H1 (cell line): ENCODE measurements at regions not wholly inside any gene's neighbourhood (a gene's known extent, or its start where the extent isn't known, plus 50 kb on each side); places are given as distances from the start of the nearest gene placed in this dataset.

Experiments used
- CTCF ChIA-PET: fragments of 300-600 bp; sonication (Branson Sonifier 250); formaldehyde crosslinking; loops from one replicate; lab custom pipeline; 2021; ENCODE audit not compliant: partially characterized antibody; lab: Charles Lee
- POLR2A ChIA-PET: fragments of 300-600 bp; sonication (Branson Sonifier 250); formaldehyde crosslinking; loops from one replicate; lab custom pipeline; 2021; ENCODE audit warnings: inconsistent platforms; ENCODE audit not compliant: partially characterized antibody; lab: Charles Lee
- DNase-seq, 2 experiments: peaks; one replicate each; pipeline versions ENCODE4 v3.0.0 to v3.0.0-alpha.2; 2010 to 2022; ENCODE audit warnings: low spot score in 2 of 2, low read depth in 1 of 2, mixed read lengths in 1 of 2
- FAIRE-seq: peaks from 2 replicates; lab custom pipeline; 2011; peaks lifted over from hg19 to GRCh38; lab: Jason Lieb, UNC
- H2AFZ ChIP-seq: 2 replicates; pipeline ENCODE4 v1.8.1; 2012; ENCODE audit warnings: low read length, inconsistent platforms
- H2AK5ac ChIP-seq: 2 replicates; pipeline ENCODE4 v1.6.1; 2013; ENCODE audit warnings: low read depth, low read length
- H2BK120ac ChIP-seq: replicated peaks from 2 replicates; pipeline ENCODE3; 2013; ENCODE audit warnings: low read depth, low read length, inconsistent platforms
- H2BK12ac ChIP-seq: 2 replicates; pipeline ENCODE4 v1.6.1; 2013; ENCODE audit warnings: low read depth, low read length
- H2BK15ac ChIP-seq: 2 replicates; pipeline ENCODE4 v1.6.1; 2013; ENCODE audit warnings: low read length
- H2BK20ac ChIP-seq: 2 replicates; pipeline ENCODE4 v1.6.1; 2013; ENCODE audit warnings: low read length
- H2BK5ac ChIP-seq: 2 replicates; pipeline ENCODE4 v1.6.1; 2013; ENCODE audit warnings: low read depth, low read length
- H3K14ac ChIP-seq: 2 replicates; pipeline ENCODE4 v1.6.1; 2013; ENCODE audit warnings: inconsistent platforms; ENCODE audit not compliant: insufficient read length
- H3K18ac ChIP-seq: 2 replicates; pipeline ENCODE4 v1.6.1; 2013; ENCODE audit warnings: low read length; ENCODE audit errors: extremely low read depth
- H3K23ac ChIP-seq: 2 replicates; pipeline ENCODE4 v1.6.1; 2013; ENCODE audit warnings: inconsistent platforms; ENCODE audit not compliant: insufficient read length
- H3K23me2 ChIP-seq: 2 replicates; pipeline ENCODE4 v1.6.1; 2013; ENCODE audit warnings: low read depth, low read length
- H3K27ac ChIP-seq: 2 replicates; pipeline ENCODE4 v1.6.1; 2011; ENCODE audit warnings: low read depth, low read length, inconsistent platforms
- H3K27me3 ChIP-seq, 4 experiments: replicated peaks in 1 of 4; 1 replicate in 1 of 4; 2 replicates in 3 of 4; pipeline versions ENCODE4 v1.6.1 to v1.8.1; 2011 to 2013; ENCODE audit warnings: low read length in 3 of 4, mild to moderate bottlenecking in 3 of 4, inconsistent platforms in 2 of 4, mixed read lengths in 2 of 4, moderate library complexity in 1 of 4; ENCODE audit not compliant: control insufficient read depth in 3 of 4, insufficient read depth in 3 of 4; ENCODE audit errors: extremely low read depth in 1 of 4
- H3K36me3 ChIP-seq, 4 experiments: 2 replicates each; pipeline versions ENCODE4 v1.6.1 to v1.8.1; 2011 to 2013; ENCODE audit warnings: mild to moderate bottlenecking in 4 of 4, low read length in 3 of 4, moderate library complexity in 2 of 4, control low read depth in 1 of 4, inconsistent platforms in 1 of 4; ENCODE audit not compliant: insufficient read depth in 4 of 4, control insufficient read depth in 2 of 4
- H3K4ac ChIP-seq: replicated peaks from 2 replicates; pipeline ENCODE3; 2013; ENCODE audit warnings: low read length, low read depth, mixed read lengths, inconsistent platforms; ENCODE audit not compliant: insufficient read length
- H3K4me1 ChIP-seq, 4 experiments: replicated peaks in 1 of 4; 1 replicate in 1 of 4; 2 replicates in 3 of 4; pipeline versions ENCODE4 v1.6.1 to v1.8.1; 2011 to 2013; ENCODE audit warnings: low read length in 3 of 4, inconsistent platforms in 2 of 4, mixed read lengths in 1 of 4; ENCODE audit not compliant: insufficient read depth in 4 of 4, control insufficient read depth in 3 of 4
- H3K4me2 ChIP-seq, 2 experiments: 2 replicates each; pipeline versions ENCODE4 v1.6.1 to v1.8.1; 2011 to 2013; ENCODE audit warnings: low read depth in 2 of 2, low read length in 2 of 2, control low read depth in 1 of 2, inconsistent platforms in 1 of 2, mild to moderate bottlenecking in 1 of 2; ENCODE audit not compliant: insufficient read depth in 1 of 2
- H3K4me3 ChIP-seq, 4 experiments: fragments of 200-600, 300-600 bp in 1 of 4; sonication (generic), shearing (Covaris generic), sonication (Bioruptor Twin) in 1 of 4; 2 replicates each; pipeline versions ENCODE4 v1.5.1 to v1.8.1; 2011 to 2016; ENCODE audit warnings: low read length in 4 of 4, low read depth in 3 of 4, control low read depth in 2 of 4, inconsistent platforms in 2 of 4, mild to moderate bottlenecking in 2 of 4, mixed read lengths in 1 of 4, moderate library complexity in 1 of 4; ENCODE audit not compliant: insufficient read depth in 2 of 4; ENCODE audit errors: extremely low read depth in 1 of 4
- H3K56ac ChIP-seq: replicated peaks from 2 replicates; pipeline ENCODE3; 2013; ENCODE audit warnings: low read depth, mild to moderate bottlenecking, mixed read lengths, low read length, inconsistent platforms; ENCODE audit not compliant: insufficient read length
- H3K79me1 ChIP-seq: 2 replicates; pipeline ENCODE4 v1.6.1; 2013; ENCODE audit warnings: low read depth, low read length, control low read depth
- H3K79me2 ChIP-seq, 2 experiments: 2 replicates each; pipeline versions ENCODE4 v1.6.1 to v1.8.1; 2012 to 2013; ENCODE audit warnings: low read length in 2 of 2, mild to moderate bottlenecking in 2 of 2, inconsistent platforms in 1 of 2; ENCODE audit not compliant: insufficient read depth in 2 of 2, control insufficient read depth in 1 of 2
- H3K9ac ChIP-seq, 4 experiments: replicated peaks in 1 of 4; 1 replicate in 1 of 4; 2 replicates in 3 of 4; pipeline versions ENCODE4 v1.6.1 to v1.8.1; 2011 to 2013; ENCODE audit warnings: low read depth in 3 of 4, low read length in 3 of 4, control low read depth in 2 of 4, mild to moderate bottlenecking in 2 of 4, moderate library complexity in 2 of 4, inconsistent platforms in 1 of 4; ENCODE audit errors: extremely low read depth in 1 of 4
- H3K9me3 ChIP-seq, 2 experiments: 2 replicates each; pipeline versions ENCODE4 v1.6.1 to v1.8.1; 2012 to 2013; ENCODE audit warnings: mild to moderate bottlenecking in 2 of 2, moderate library complexity in 2 of 2, control low read depth in 1 of 2, inconsistent platforms in 1 of 2, low read depth in 1 of 2, low read length in 1 of 2, mixed read lengths in 1 of 2; ENCODE audit not compliant: insufficient read depth in 2 of 2
- H4K20me1 ChIP-seq, 2 experiments: replicated peaks in 1 of 2; 2 replicates each; pipeline versions ENCODE3 to v1.8.1; 2011 to 2013; ENCODE audit warnings: inconsistent platforms in 2 of 2, low read length in 2 of 2, mild to moderate bottlenecking in 1 of 2; ENCODE audit not compliant: insufficient read depth in 2 of 2, control insufficient read depth in 1 of 2
- H4K5ac ChIP-seq: 2 replicates; pipeline ENCODE4 v1.6.1; 2013; ENCODE audit warnings: low read length, low read depth, mixed read lengths, inconsistent platforms; ENCODE audit not compliant: insufficient read length
- H4K8ac ChIP-seq: 2 replicates; pipeline ENCODE4 v1.8.0; 2013; ENCODE audit warnings: mild to moderate bottlenecking, moderate library complexity, low read length, inconsistent platforms; ENCODE audit not compliant: insufficient read depth; ENCODE audit errors: extremely low read depth
- H4K91ac ChIP-seq: replicated peaks from 2 replicates; pipeline ENCODE3; 2013; ENCODE audit warnings: low read length, mixed read lengths, inconsistent platforms; ENCODE audit not compliant: insufficient read length
- WGBS, 2 experiments: shearing (Covaris generic) in 1 of 2; methylation state at CpG; one replicate each; pipeline versions ENCODE4 v1.1.6 to v1.1.7; 2013 to 2015; ENCODE audit warnings: low lambda C conversion rate in 2 of 2, mixed read lengths in 2 of 2, inconsistent platforms in 1 of 2, low coverage in 1 of 2, missing lambda C conversion rate in 1 of 2; ENCODE audit not compliant: insufficient replicate concordance in 2 of 2, insufficient coverage in 1 of 2, insufficient read length in 1 of 2; ENCODE audit errors: extremely low coverage in 1 of 2, missing lambda C conversion rate in 1 of 2; 5-methylcytosine and 5-hydroxymethylcytosine counted together

GRCh38 chr10:52452600-52453493 is 138.8 kb downstream of the DKK1 start:
- Histone ChIP-seq H2BK15ac (no peak overlapping the region), H4K5ac (no peak overlapping the region), H3K18ac (no peak overlapping the region), H3K4ac (no peak overlapping the region), H3K14ac (no peak overlapping the region), H3K4me1 (no peaks in the 10 kb centered on the region; a peak in 1 of 7 replicates), H3K4me2 (no peak overlapping the region), H2BK5ac (no peak overlapping the region), H3K79me2 (no peaks in the 10 kb centered on the region), H3K36me3 (no peaks in the 10 kb centered on the region), H2AFZ (no peak overlapping the region), H3K56ac (no peak overlapping the region), H4K8ac (no peak overlapping the region), H3K79me1 (no peaks in the 10 kb centered on the region), H3K23ac (no peak overlapping the region), H3K27ac (no peak overlapping the region), H2BK12ac (no peak overlapping the region), H2BK120ac (no peak overlapping the region), H3K23me2 (no peaks in the 10 kb centered on the region), H4K91ac (no peak overlapping the region), H3K27me3 (no peaks in the 10 kb centered on the region), H2BK20ac (no peak overlapping the region), H3K9me3 (no peaks in the 10 kb centered on the region), H3K9ac (no peak overlapping the region), H2AK5ac (no peak overlapping the region), H3K4me3 (no peak overlapping the region), H4K20me1 (no peaks in the 10 kb centered on the region)
- ChIA-PET POLR2A (interaction anchor here (0.7 kb wide), 1 partner anchor 155 kb away, joined by 3 read pairs; no protein-coding TSS in a partner anchor), CTCF (interaction anchor here (1.0 to 1.5 kb wide), 3 partner anchors 11 to 40 kb away, joined by 3 to 8 read pairs (median 7); no protein-coding TSS in a partner anchor)
- 78% methylated on average over 11 of the region's 12 CpGs; no CpG with 5 or more reads in 1 of the 2 experiments for WGBS, 2 experiments
- DNase-seq (no peak), FAIRE-seq (no peak)
